Heart left ventricle (tissue), 16 donors: ENCODE measurements at regions not wholly inside any gene's neighbourhood (a gene's known extent, or its start where the extent isn't known, plus 50 kb on each side); places are given as distances from the start of the nearest gene placed in this dataset.

Experiments used
- ATAC-seq, 4 donors: fragments of 200-7000 bp; cut with Tn5 transposase; one replicate each; pipeline ENCODE4 v1.9.1; 2020 to 2022; ENCODE audit warnings: moderate library complexity in 4 of 4, mild to moderate bottlenecking in 3 of 4, moderate number of reproducible peaks in 1 of 4
- DNase-seq, 5 donors: peaks; one replicate each; pipeline ENCODE4 v3.0.0-alpha.2; 2020
- H3K27ac ChIP-seq, 12 donors: fragments of 200-600 bp; sonication (generic) in 4 of 12; one replicate each; pipeline versions ENCODE4 v1.5.0 to v1.8.0; 2016 to 2022; ENCODE audit warnings: mild to moderate bottlenecking in 2 of 12
- H3K27me3 ChIP-seq, 9 donors: fragments of 200-600 bp; sonication (generic) in 2 of 9; one replicate each; pipeline versions ENCODE4 v1.5.1 to v1.8.0; 2016 to 2022; ENCODE audit warnings: mild to moderate bottlenecking in 3 of 9
- H3K36me3 ChIP-seq, 9 donors: fragments of 200-600 bp; sonication (generic) in 2 of 9; one replicate each; pipeline versions ENCODE4 v1.5.0 to v1.8.0; 2018 to 2022; ENCODE audit warnings: mild to moderate bottlenecking in 2 of 9
- H3K4me1 ChIP-seq, 12 donors: fragments of 200-600 bp; sonication (generic) in 4 of 12; one replicate each; pipeline versions ENCODE4 v1.5.0 to v1.8.0; 2016 to 2022; ENCODE audit warnings: mild to moderate bottlenecking in 3 of 12
- H3K4me3 ChIP-seq, 12 donors: fragments of 200-600 bp; sonication (generic) in 4 of 12; one replicate each; pipeline versions ENCODE4 v1.5.0 to v1.8.0; 2017 to 2022; ENCODE audit warnings: mild to moderate bottlenecking in 9 of 12, moderate library complexity in 4 of 12
- H3K9me3 ChIP-seq, 12 donors: fragments of 200-600 bp; sonication (generic) in 4 of 12; one replicate each; pipeline versions ENCODE4 v1.5.0 to v1.8.0; 2016 to 2022; ENCODE audit warnings: mild to moderate bottlenecking in 1 of 12
- CTCF ChIP-seq, 12 donors: fragments of 200-600 bp; sonication (generic) in 4 of 12; IDR thresholded peaks; one replicate each; pipeline versions ENCODE4 v1.5.0 to v1.8.0; 2018 to 2022; ENCODE audit warnings: antibody characterized with exemption in 12 of 12, mild to moderate bottlenecking in 5 of 12
- POLR2A ChIP-seq, 2 donors: fragments of 450-650 bp; IDR thresholded peaks; one replicate each; pipeline ENCODE4 v1.6.1; 2017; ENCODE audit warnings: antibody characterized with exemption in 2 of 2, mild to moderate bottlenecking in 2 of 2, moderate library complexity in 2 of 2
- WGBS, 4 donors: extraction: QIAGEN DNeasy Blood & Tissue Kit in 2 of 4; methylation state at CpG; one replicate each; pipeline versions ENCODE4 v1.1.5 to v1.1.7; 2013 to 2018; 5-methylcytosine and 5-hydroxymethylcytosine counted together
- intact Hi-C, 10 donors: fragments of 100-400 bp; cut with DNase I; formaldehyde crosslinking; loops; one replicate each; pipeline versions ENCODE4 v1.11.1 to v1.14.2; 2022
- donor health status: ischemic (EF 13 %, LVEDD 7.1; RV severe dilation, severe dysfunction).
- donor health status: healthy with polysubstance abuse.
- donor health status: DM: no; HTN: yes; CAD: no.
- donor health status: DM: no; HTN: no; CAD: no.
- donor health status: ischemic (EF 25% LVEDD 6.9; RV normal size, moderate dysfunction).
- donor health status: ischemic (EF 25% LVEDD 5.7; RV mildly dilated, moderate dysfunction).
- donor health status: healthy.
- donor health status: DM: yes; HTN: yes; CAD: no.
- donor health status: ischemic (EF 35%, LVEDD 5.7; RV mildly dilated, moderate dysfunction).
- donor health status: nonischemic (EF 11% LVEDD 7.7; RV severe dilation, severe dysfunction).
- donor health status: DM: yes; HTN: yes; CAD: no.
- donor health status: PGD.
- donor health status: ischemic (EF 29% LVEDD 5.4; RV normal size, mild dysfunction).
- donor health status: nonischemic (EF 23%, LVEDD 6.1; RV moderate dilation, normal function).

GRCh38 chr1:117260761-117261423 lies 50.2 kb upstream of the VTCN1 start:
- Histone ChIP-seq H3K4me3 (no peak overlapping the region), H3K9me3 (peaks cover 0 to 11% (median 0%) of the 10 kb centered on the region in 12 donors), H3K27me3 (no peaks in the 10 kb centered on the region), H3K27ac (no peak overlapping the region), H3K4me1 (no peaks in the 10 kb centered on the region), H3K36me3 (no peaks in the 10 kb centered on the region)
- ATAC-seq (no peak), DNase-seq (no peak)
- no peak for TF ChIP-seq POLR2A (IDR thresholded peaks at IDR 0.05)
- TF ChIP-seq CTCF (IDR thresholded peaks at IDR 0.05): no peak
- WGBS, 4 donors: 80 to 87% (median 82%) methylated on average over 4 of the region's 4 CpGs
- intact Hi-C loops: no loop called here
